Suppressor macrophage treated with lipopolysaccharide for 4 hours (primary cell): ENCODE measurements at regions not wholly inside any gene's neighbourhood (a gene's known extent, or its start where the extent isn't known, plus 50 kb on each side); places are given as distances from the start of the nearest gene placed in this dataset.
A peak's percentile ranks its signal among the peaks of the same experiment; 100 is the strongest.

Experiments used
- DNase-seq: peaks from one replicate; pipeline ENCODE4 v3.0.0-alpha.2; 2020

- no peak for DNase-seq
Measured at GRCh38 chr18:46415532-46416252, 241.3 kb downstream of the LOXHD1 start.

GRCh38 chr18:46416706-46417638, 240.0 kb downstream of the LOXHD1 start:
- peak; percentile 1 for DNase-seq

GRCh38 chr18:46418663-46419260, 238.3 kb downstream of the LOXHD1 start:
- DNase-seq: no peak

- no peak for DNase-seq
Measured at GRCh38 chr18:46419391-46420141, 237.5 kb downstream of the LOXHD1 start.

GRCh38 chr18:46421973-46422551, 235.0 kb downstream of the LOXHD1 start:
- no peak for DNase-seq

- DNase-seq: no peak
Measured at GRCh38 chr18:46422552-46423055, 234.4 kb downstream of the LOXHD1 start.

GRCh38 chr18:46423226-46423805, 233.7 kb downstream of the LOXHD1 start:
- DNase-seq: no peak

- no peak for DNase-seq
Measured at GRCh38 chr18:46424898-46425297, 232.1 kb downstream of the LOXHD1 start.

GRCh38 chr18:46425511-46425910, 231.5 kb downstream of the LOXHD1 start:
- DNase-seq: no peak

GRCh38 chr18:46426021-46426678, 230.9 kb downstream of the LOXHD1 start:
- no peak for DNase-seq

- no peak for DNase-seq
Measured at GRCh38 chr18:46426679-46427047, 230.4 kb downstream of the LOXHD1 start.
